Stimulated activated memory B cell treated with anti-CD40 and anti-IgM and Interleukin-4, amounts not matched to agents 10 μg/mL and 1 μg/mL and 100 μg/mL, for 72 hours (primary cell): ENCODE measurements at regions not wholly inside any gene's neighbourhood (a gene's known extent, or its start where the extent isn't known, plus 50 kb on each side); places are given as distances from the start of the nearest gene placed in this dataset.

Experiments
- ATAC-seq: fragments of 150-1000 bp; cut with Tn5 transposase; 2 replicates; pipeline ENCODE4 v1.10.0; 2021
- H3K27ac Mint-ChIP-seq: one replicate; pipeline ENCODE4 v1.8.0; 2022; ENCODE audit warnings: mild to moderate bottlenecking, mixed read lengths
- H3K27me3 Mint-ChIP-seq: one replicate; pipeline ENCODE4 v1.8.0; 2022; ENCODE audit warnings: mixed read lengths
- H3K36me3 Mint-ChIP-seq: one replicate; pipeline ENCODE4 v1.8.0; 2022; ENCODE audit warnings: mixed read lengths
- H3K4me1 Mint-ChIP-seq: one replicate; pipeline ENCODE4 v1.8.0; 2022; ENCODE audit warnings: mixed read lengths
- H3K4me3 Mint-ChIP-seq: one replicate; pipeline ENCODE4 v1.8.0; 2022; ENCODE audit warnings: mild to moderate bottlenecking, moderate library complexity, mixed read lengths
- H3K9me3 Mint-ChIP-seq: one replicate; pipeline ENCODE4 v1.8.0; 2022; ENCODE audit warnings: mixed read lengths

GRCh38 chr14:26738571-26738970, 140.7 kb upstream of the NOVA1 start:
- Mint-ChIP-seq H3K27ac (no peak overlapping the region), H3K4me1 (no peaks in the 10 kb centered on the region), H3K9me3 (peaks cover 2% of the 10 kb centered on the region), H3K27me3 (no peaks in the 10 kb centered on the region), H3K36me3 (no peaks in the 10 kb centered on the region), H3K4me3 (no peak overlapping the region)
- ATAC-seq, result no peak

- no peak overlapping the region for H3K27ac Mint-ChIP-seq
- H3K36me3 Mint-ChIP-seq, result no peaks in the 10 kb centered on the region
- no peak for ATAC-seq
- no peaks in the 10 kb centered on the region for H3K27me3 Mint-ChIP-seq
- no peak overlapping the region for H3K4me3 Mint-ChIP-seq
- no peaks in the 10 kb centered on the region for H3K4me1 Mint-ChIP-seq
- H3K9me3 Mint-ChIP-seq, result peaks cover 2% of the 10 kb centered on the region
Measured at GRCh38 chr14:26741711-26742212, 143.9 kb upstream of the NOVA1 start.

GRCh38 chr14:26743284-26743683, 145.5 kb upstream of the NOVA1 start:
- ATAC-seq, result no peak
- Mint-ChIP-seq H3K27ac (no peak overlapping the region), H3K4me3 (no peak overlapping the region), H3K9me3 (peaks cover 7% of the 10 kb centered on the region), H3K4me1 (no peaks in the 10 kb centered on the region), H3K36me3 (no peaks in the 10 kb centered on the region), H3K27me3 (no peaks in the 10 kb centered on the region)

GRCh38 chr14:26744903-26745302, 147.1 kb upstream of the NOVA1 start:
- H3K9me3 Mint-ChIP-seq, result peaks cover 5% of the 10 kb centered on the region
- ATAC-seq, result no peak

GRCh38 chr14:26761532-26761931, 163.7 kb upstream of the NOVA1 start:
- Mint-ChIP-seq H3K36me3 (no peaks in the 10 kb centered on the region), H3K9me3 (peaks cover 8% of the 10 kb centered on the region)

More at GRCh38 chr14:26744903-26745302, 147.1 kb upstream of the NOVA1 start:
- Mint-ChIP-seq H3K27me3 (no peaks in the 10 kb centered on the region), H3K4me3 (no peak overlapping the region), H3K4me1 (no peaks in the 10 kb centered on the region), H3K36me3 (no peaks in the 10 kb centered on the region), H3K27ac (no peak overlapping the region)

GRCh38 chr14:26765301-26765700, 167.5 kb upstream of the NOVA1 start:
- H3K27ac Mint-ChIP-seq, result no peak overlapping the region
- ATAC-seq, result no peak
- no peaks in the 10 kb centered on the region for H3K27me3 Mint-ChIP-seq
- H3K36me3 Mint-ChIP-seq, result no peaks in the 10 kb centered on the region
- no peak overlapping the region for H3K4me3 Mint-ChIP-seq
- H3K4me1 Mint-ChIP-seq, result no peaks in the 10 kb centered on the region
- peaks cover 2% of the 10 kb centered on the region for H3K9me3 Mint-ChIP-seq

More at GRCh38 chr14:26761532-26761931, 163.7 kb upstream of the NOVA1 start:
- H3K27ac Mint-ChIP-seq, result no peak overlapping the region
- H3K4me3 Mint-ChIP-seq, result no peak overlapping the region
- ATAC-seq, result no peak
- no peaks in the 10 kb centered on the region for H3K27me3 Mint-ChIP-seq
- H3K4me1 Mint-ChIP-seq, result no peaks in the 10 kb centered on the region

GRCh38 chr14:26765768-26766520, 168.1 kb upstream of the NOVA1 start:
- Mint-ChIP-seq H3K4me1 (no peaks in the 10 kb centered on the region), H3K27me3 (no peaks in the 10 kb centered on the region), H3K4me3 (no peak overlapping the region), H3K36me3 (no peaks in the 10 kb centered on the region), H3K9me3 (peaks cover 3% of the 10 kb centered on the region), H3K27ac (no peak overlapping the region)
- no peak for ATAC-seq

- no peak for ATAC-seq
- Mint-ChIP-seq H3K9me3 (peaks cover 3% of the 10 kb centered on the region), H3K27ac (no peak overlapping the region), H3K36me3 (no peaks in the 10 kb centered on the region), H3K4me3 (no peak overlapping the region), H3K4me1 (no peaks in the 10 kb centered on the region), H3K27me3 (no peaks in the 10 kb centered on the region)
Measured at GRCh38 chr14:26766726-26767125, 168.9 kb upstream of the NOVA1 start.

GRCh38 chr14:26773906-26774593, 176.2 kb upstream of the NOVA1 start:
- H3K4me1 Mint-ChIP-seq, result no peaks in the 10 kb centered on the region
- no peak overlapping the region for H3K27ac Mint-ChIP-seq
- no peaks in the 10 kb centered on the region for H3K36me3 Mint-ChIP-seq
- ATAC-seq, result no peak
- no peaks in the 10 kb centered on the region for H3K27me3 Mint-ChIP-seq
- H3K9me3 Mint-ChIP-seq, result peaks cover 3% of the 10 kb centered on the region
- H3K4me3 Mint-ChIP-seq, result no peak overlapping the region

- no peaks in the 10 kb centered on the region for H3K4me1 Mint-ChIP-seq
- H3K9me3 Mint-ChIP-seq, result no peaks in the 10 kb centered on the region
- no peaks in the 10 kb centered on the region for H3K36me3 Mint-ChIP-seq
- no peak for ATAC-seq
- H3K4me3 Mint-ChIP-seq, result no peak overlapping the region
- H3K27ac Mint-ChIP-seq, result no peak overlapping the region
- H3K27me3 Mint-ChIP-seq, result no peaks in the 10 kb centered on the region
Measured at GRCh38 chr14:26775765-26776563, 178.1 kb upstream of the NOVA1 start.

- H3K36me3 Mint-ChIP-seq, result no peaks in the 10 kb centered on the region
- no peaks in the 10 kb centered on the region for H3K27me3 Mint-ChIP-seq
- no peak for ATAC-seq
- no peak overlapping the region for H3K4me3 Mint-ChIP-seq
- no peaks in the 10 kb centered on the region for H3K4me1 Mint-ChIP-seq
- no peak overlapping the region for H3K27ac Mint-ChIP-seq
- peaks cover 10% of the 10 kb centered on the region for H3K9me3 Mint-ChIP-seq
Measured at GRCh38 chr14:26791117-26791806, 193.4 kb upstream of the NOVA1 start.

- peaks cover 10% of the 10 kb centered on the region for H3K9me3 Mint-ChIP-seq
- H3K36me3 Mint-ChIP-seq, result no peaks in the 10 kb centered on the region
- no peaks in the 10 kb centered on the region for H3K27me3 Mint-ChIP-seq
- no peak overlapping the region for H3K4me3 Mint-ChIP-seq
- H3K4me1 Mint-ChIP-seq, result no peaks in the 10 kb centered on the region
- H3K27ac Mint-ChIP-seq, result no peak overlapping the region
- no peak for ATAC-seq
Measured at GRCh38 chr14:26794731-26795130, 196.9 kb upstream of the NOVA1 start.

- Mint-ChIP-seq H3K27me3 (no peaks in the 10 kb centered on the region), H3K27ac (no peak overlapping the region), H3K4me3 (no peak overlapping the region), H3K4me1 (no peaks in the 10 kb centered on the region), H3K9me3 (peaks cover 9% of the 10 kb centered on the region), H3K36me3 (no peaks in the 10 kb centered on the region)
- no peak for ATAC-seq
Measured at GRCh38 chr14:26808407-26808806, 210.6 kb upstream of the NOVA1 start.

GRCh38 chr14:26810631-26811030, 212.8 kb upstream of the NOVA1 start:
- ATAC-seq, result no peak
- Mint-ChIP-seq H3K36me3 (no peaks in the 10 kb centered on the region), H3K27ac (no peak overlapping the region), H3K4me1 (no peaks in the 10 kb centered on the region), H3K9me3 (peaks cover 3% of the 10 kb centered on the region), H3K27me3 (no peaks in the 10 kb centered on the region), H3K4me3 (no peak overlapping the region)
